GM13977 (cell line): ENCODE measurements at regions not wholly inside any gene's neighbourhood (a gene's known extent, or its start where the extent isn't known, plus 50 kb on each side); places are given as distances from the start of the nearest gene placed in this dataset.
"Not testable (repeated sequence)": the region's sequence is repeated elsewhere in the genome, so short reads cannot be mapped to it uniquely, and the experiment has no call there.

Source experiments
- DNase-seq: peaks from one replicate; pipeline ENCODE4 v3.0.0; 2012; ENCODE audit warnings: low spot score
- in situ Hi-C: fragments of 300-500 bp; cut with MboI; formaldehyde crosslinking; loops from one replicate; pipeline ENCODE4 v1.12.0; 2022; ENCODE audit warnings: low sequenced_read_pairs, low pct_unique_long_range_greater_than_20kb, mixed read lengths, inconsistent platforms; ENCODE audit not compliant: unreplicated experiment
- TF ChIP-seq, protein P1 (sequence below): IDR thresholded peaks from 2 replicates; pipeline ENCODE4 v1.5.1; 2012; ENCODE audit warnings: mild to moderate bottlenecking, control low read depth; ENCODE audit not compliant: insufficient read depth; ENCODE audit errors: extremely low read depth, missing control alignments

- in situ Hi-C loops, result no loop called here
- DNase-seq, result no peak
- TF ChIP-seq, protein P1, sequence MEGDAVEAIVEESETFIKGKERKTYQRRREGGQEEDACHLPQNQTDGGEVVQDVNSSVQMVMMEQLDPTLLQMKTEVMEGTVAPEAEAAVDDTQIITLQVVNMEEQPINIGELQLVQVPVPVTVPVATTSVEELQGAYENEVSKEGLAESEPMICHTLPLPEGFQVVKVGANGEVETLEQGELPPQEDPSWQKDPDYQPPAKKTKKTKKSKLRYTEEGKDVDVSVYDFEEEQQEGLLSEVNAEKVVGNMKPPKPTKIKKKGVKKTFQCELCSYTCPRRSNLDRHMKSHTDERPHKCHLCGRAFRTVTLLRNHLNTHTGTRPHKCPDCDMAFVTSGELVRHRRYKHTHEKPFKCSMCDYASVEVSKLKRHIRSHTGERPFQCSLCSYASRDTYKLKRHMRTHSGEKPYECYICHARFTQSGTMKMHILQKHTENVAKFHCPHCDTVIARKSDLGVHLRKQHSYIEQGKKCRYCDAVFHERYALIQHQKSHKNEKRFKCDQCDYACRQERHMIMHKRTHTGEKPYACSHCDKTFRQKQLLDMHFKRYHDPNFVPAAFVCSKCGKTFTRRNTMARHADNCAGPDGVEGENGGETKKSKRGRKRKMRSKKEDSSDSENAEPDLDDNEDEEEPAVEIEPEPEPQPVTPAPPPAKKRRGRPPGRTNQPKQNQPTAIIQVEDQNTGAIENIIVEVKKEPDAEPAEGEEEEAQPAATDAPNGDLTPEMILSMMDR, result no peak
Measured at GRCh38 chr3:31314258-31314657, 218.5 kb upstream of the STT3B start.

GRCh38 chr3:31319332-31319731 lies 213.4 kb upstream of the STT3B start:
- in situ Hi-C loops, result no loop called here
- DNase-seq, result no peak
- TF ChIP-seq, protein P1, result no peak

GRCh38 chr3:31321620-31322019 lies 211.1 kb upstream of the STT3B start:
- in situ Hi-C loops, result no loop called here
- DNase-seq, result no peak
- TF ChIP-seq, protein P1, result no peak

GRCh38 chr3:31322460-31322859 lies 210.3 kb upstream of the STT3B start:
- TF ChIP-seq, protein P1, result no peak
- DNase-seq, result no peak
- in situ Hi-C loops, result no loop called here

GRCh38 chr3:31327826-31328357 lies 204.8 kb upstream of the STT3B start:
- DNase-seq, in situ Hi-C loops: not testable (repeated sequence)

DNA sequence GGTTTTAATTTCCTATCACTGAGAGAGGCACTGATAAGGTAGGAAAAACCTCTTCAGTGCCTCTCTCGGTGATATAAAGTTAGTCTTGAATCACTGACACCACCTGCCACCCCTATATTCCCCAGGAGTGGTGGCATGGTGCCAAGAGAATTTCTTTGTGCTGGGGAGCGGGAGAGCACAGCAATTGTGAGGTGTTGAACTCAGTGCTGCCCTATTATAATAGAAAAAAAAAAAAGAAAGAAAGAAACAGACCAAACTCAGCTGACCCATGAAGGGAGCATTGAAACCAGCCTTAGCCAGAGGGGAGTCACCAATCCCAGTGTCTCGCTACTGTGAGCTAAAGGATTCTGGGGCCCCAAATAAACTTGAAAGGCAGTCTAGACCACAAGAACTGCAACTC lies 201.4 kb upstream of the STT3B start:
- in situ Hi-C loops, result no loop called here
- DNase-seq, result no peak
- TF ChIP-seq, protein P1, result no peak

DNA sequence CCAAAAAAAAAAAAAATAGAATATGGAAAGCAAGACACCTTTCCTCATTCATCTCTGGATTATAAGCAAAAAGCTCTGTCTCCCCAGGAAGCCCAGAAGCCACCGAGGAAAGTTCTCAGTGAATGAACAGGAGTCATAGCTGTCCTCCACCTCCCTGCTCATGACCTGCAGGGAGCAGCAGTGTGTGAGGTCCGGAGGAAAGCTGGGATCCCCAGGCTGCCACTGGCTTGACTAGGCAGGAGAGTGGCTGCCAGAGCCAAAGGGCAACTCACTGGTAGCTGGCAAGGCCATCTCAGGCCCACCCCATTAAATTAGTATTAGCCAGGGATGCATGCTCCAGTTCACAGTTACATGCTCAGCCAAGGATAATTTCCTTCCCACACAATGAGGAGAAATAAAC lies 191.6 kb upstream of the STT3B start:
- in situ Hi-C loops, result no loop called here
- TF ChIP-seq, protein P1, result no peak
- no peak for DNase-seq
